ENCODE measurements at regions not wholly inside any gene's neighbourhood (a gene's known extent, or its start where the extent isn't known, plus 50 kb on each side); places are given as distances from the start of the nearest gene placed in this dataset.

- CTCF ChIA-PET (ENCODE audit: low intra/inter-chr PET ratio) = no interaction called here
- FAIRE-seq = no peak
- intact Hi-C loops (cut with micrococcal nuclease) = no loop called here
- TF ChIP-seq ELK1 (CRISPR knock-in tag; IDR thresholded peaks at IDR 0.05) = no peak
- TF ChIP-seq CBFA2T3 (IDR thresholded peaks at IDR 0.05) = no peak
- no peak for TF ChIP-seq TEAD1 (CRISPR knock-in tag; IDR thresholded peaks at IDR 0.05)
- no peak for TF ChIP-seq ZNF174 (CRISPR knock-in tag; IDR thresholded peaks at IDR 0.05)
- TF ChIP-seq AFF4 (CRISPR knock-in tag; IDR thresholded peaks at IDR 0.05) = no peak
- no peak for TF ChIP-seq HDAC2 (IDR thresholded peaks at IDR 0.05)
- no peak for TF ChIP-seq NFE2L1 (tag; IDR thresholded peaks at IDR 0.05; ENCODE audit: borderline replicate concordance, low read depth)
- H3K9me3 ChIP-seq (replicated peaks; ENCODE audit: control insufficient read depth, insufficient read depth, low read depth, low read length) = no peaks in the 10 kb centered on the region
- BruUV-seq (replicated peaks) = no TSS peak
- H3K27ac ChIP-seq (ENCODE audit: extremely low read depth, low read depth, low read length) = no peak overlapping the region
- in situ Hi-C loops (cut with MboI) = loop anchor here (10.0 to 25.0 kb wide), 3 partner anchors 768 to 1058 kb away; no protein-coding TSS in a partner anchor
- ATAC-seq = no peak
- no peak for DNase-seq (ENCODE audit: extremely low read depth in 1 of 4, low spot score in 3 of 4)
- no peaks in the 10 kb centered on the region for H3K79me2 ChIP-seq (ENCODE audit: control insufficient read depth, insufficient read depth, low read length)
- 0% methylated on average over 3 of the region's 5 CpGs for WGBS (ENCODE audit: insufficient coverage, low coverage, missing lambda C conversion rate)
- H3K4me2 ChIP-seq (ENCODE audit: insufficient read depth, low read length) = no peak overlapping the region
- no peaks in the 10 kb centered on the region; a peak in 1 of 5 replicates for H3K27me3 ChIP-seq (ENCODE audit: control insufficient read depth in 2 of 2, insufficient read depth in 2 of 2, low read length in 2 of 2)
- H3K4me3 ChIP-seq = no peak overlapping the region
- no peaks in the 10 kb centered on the region for H3K4me1 ChIP-seq (replicated peaks in 1 of 2; ENCODE audit: control insufficient read depth in 2 of 2, insufficient read depth in 2 of 2, low read length in 2 of 2)
- H4K20me1 ChIP-seq (replicated peaks; ENCODE audit: control insufficient read depth, insufficient read depth, low read length) = no peaks in the 10 kb centered on the region
- no peaks in the 10 kb centered on the region for H3K9me1 ChIP-seq (ENCODE audit: control insufficient read depth, insufficient read depth, low read length)
- no peak overlapping the region for H2AFZ ChIP-seq (ENCODE audit: low read depth, low read length)
- no peaks in the 10 kb centered on the region for H3K36me3 ChIP-seq (ENCODE audit: control insufficient read depth, insufficient read depth, low read length)
- POLR2A ChIA-PET = interaction anchor here (1.2 kb wide), 1 partner anchor 9 kb away, joined by 3 read pairs; no protein-coding TSS in a partner anchor
- H3K9ac ChIP-seq (ENCODE audit: insufficient read depth in 1 of 2, low read depth in 2 of 2, low read length in 2 of 2) = no peak overlapping the region
These were observed 72.0 kb downstream of the RCN1 start for GRCh38 chr11:32162906-32163305.

Data from K562 (cell line).